Fibroblast of lung (primary cell): ENCODE measurements at regions not wholly inside any gene's neighbourhood (a gene's known extent, or its start where the extent isn't known, plus 50 kb on each side); places are given as distances from the start of the nearest gene placed in this dataset.
"Not testable (repeated sequence)": the region's sequence is repeated elsewhere in the genome, so short reads cannot be mapped to it uniquely, and the experiment has no call there.

Experiments
- CTCF ChIP-seq, 2 donors: IDR thresholded peaks in 1 of 2; conservative IDR thresholded peaks in 1 of 2; 1 replicate in 1 of 2; 2 replicates in 1 of 2; pipeline ENCODE4 v1.5.1; 2011 to 2012; ENCODE audit warnings: low read length in 2 of 2, control low read depth in 1 of 2, inconsistent platforms in 1 of 2, low read depth in 1 of 2, mild to moderate bottlenecking in 1 of 2
- EZH2 ChIP-seq: IDR thresholded peaks from 2 replicates; pipeline ENCODE4 v1.5.1; 2012; ENCODE audit warnings: low read length, control low read depth, mild to moderate bottlenecking; ENCODE audit errors: missing control alignments

- TF ChIP-seq CTCF (conservative IDR thresholded peaks at IDR 0.05 in 1 of 2, IDR thresholded peaks at IDR 0.05 in 1 of 2; ENCODE audit: low read depth in 1 of 2, low read length in 2 of 2); EZH2: not testable (repeated sequence)
Measured at GRCh38 chrY:3123482-3123881, 188.3 kb downstream of the ZFY start.
